ENCODE measurements at regions not wholly inside any gene's neighbourhood (a gene's known extent, or its start where the extent isn't known, plus 50 kb on each side); places are given as distances from the start of the nearest gene placed in this dataset.
A peak's percentile ranks its signal among the peaks of the same experiment; 100 is the strongest.

DNA sequence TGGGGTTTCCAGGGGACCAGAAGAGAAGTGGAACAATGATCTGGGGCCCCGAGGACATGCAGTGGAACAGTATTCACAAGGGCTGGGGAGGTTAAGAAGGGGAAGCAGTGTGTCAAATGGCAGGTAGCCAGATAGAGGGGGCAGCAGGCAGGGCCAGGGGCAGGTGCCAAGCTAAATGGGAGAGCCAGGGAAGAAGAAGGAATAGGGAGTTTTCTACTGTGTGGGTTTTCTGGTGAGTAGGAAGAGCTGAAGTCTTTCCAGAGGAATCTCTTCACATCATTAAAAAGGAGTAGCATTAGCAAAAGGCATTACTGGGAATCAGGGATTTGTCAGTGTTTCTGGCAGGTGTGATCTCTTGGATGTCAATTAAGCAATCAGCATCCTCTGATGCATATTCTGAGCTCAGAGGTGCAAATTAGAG is 55.8 kb downstream of the IRAG1 start:
- 65% methylated on average over 1 of the region's 1 CpG for WGBS
- H3K4me1 ChIP-seq = peaks cover 11% of the 10 kb centered on the region
- DNase-seq (ENCODE audit: low spot score in 2 of 2) = peak in 1 of 2 donors; percentile 38
- H3K27ac ChIP-seq = no peak overlapping the region
- H3K9me3 ChIP-seq = no peaks in the 10 kb centered on the region
- TF ChIP-seq EP300 (IDR thresholded peaks at IDR 0.05) (no peak), CTCF (IDR thresholded peaks at IDR 0.05) (no peak), POLR2AphosphoS5 (IDR thresholded peaks at IDR 0.05) (no peak), POLR2A (IDR thresholded peaks at IDR 0.05) (no peak)
- H3K4me3 ChIP-seq = no peak overlapping the region
- H3K36me3 ChIP-seq = no peaks in the 10 kb centered on the region
- no peaks in the 10 kb centered on the region for H3K27me3 ChIP-seq

GRCh38 chr11:10634407-10634806 is 59.1 kb downstream of the IRAG1 start:
- Histone ChIP-seq H3K4me1 (peaks cover 5% of the 10 kb centered on the region), H3K4me3 (no peak overlapping the region), H3K27ac (no peak overlapping the region), H3K36me3 (no peaks in the 10 kb centered on the region), H3K27me3 (no peaks in the 10 kb centered on the region), H3K9me3 (no peaks in the 10 kb centered on the region)
- DNase-seq (ENCODE audit: low spot score in 2 of 2) = no peak
- WGBS = 96% methylated on average over 3 of the region's 3 CpGs
- no peak for TF ChIP-seq POLR2AphosphoS5 (IDR thresholded peaks at IDR 0.05)
- TF ChIP-seq POLR2A (IDR thresholded peaks at IDR 0.05) = no peak
- no peak for TF ChIP-seq EP300 (IDR thresholded peaks at IDR 0.05)
- TF ChIP-seq CTCF (IDR thresholded peaks at IDR 0.05) = no peak

- no peaks in the 10 kb centered on the region for H3K36me3 ChIP-seq
- no peaks in the 10 kb centered on the region for H3K9me3 ChIP-seq
- H3K4me3 ChIP-seq = no peak overlapping the region
- no peak for DNase-seq (ENCODE audit: low spot score in 2 of 2)
- WGBS = 60% methylated on average over 11 of the region's 11 CpGs
- no peak overlapping the region for H3K27ac ChIP-seq
- H3K4me1 ChIP-seq = peaks cover 4% of the 10 kb centered on the region
- TF ChIP-seq EP300 (IDR thresholded peaks at IDR 0.05) = no peak
- TF ChIP-seq CTCF (IDR thresholded peaks at IDR 0.05) = no peak
- no peak for TF ChIP-seq POLR2AphosphoS5 (IDR thresholded peaks at IDR 0.05)
- TF ChIP-seq POLR2A (IDR thresholded peaks at IDR 0.05) = no peak
- no peaks in the 10 kb centered on the region for H3K27me3 ChIP-seq
Observed at GRCh38 chr11:10633261-10633660, 60.3 kb downstream of the IRAG1 start.

- TF ChIP-seq POLR2A (IDR thresholded peaks at IDR 0.05) (no peak), EP300 (IDR thresholded peaks at IDR 0.05) (no peak), CTCF (IDR thresholded peaks at IDR 0.05) (no peak), POLR2AphosphoS5 (IDR thresholded peaks at IDR 0.05) (no peak)
- H3K4me1 ChIP-seq = no peaks in the 10 kb centered on the region
- no peaks in the 10 kb centered on the region for H3K9me3 ChIP-seq
- no peak overlapping the region for H3K27ac ChIP-seq
- H3K27me3 ChIP-seq = no peaks in the 10 kb centered on the region
- no peak overlapping the region for H3K4me3 ChIP-seq
- DNase-seq (ENCODE audit: low spot score in 2 of 2) = no peak
- 80% methylated on average over 5 of the region's 5 CpGs for WGBS
- no peaks in the 10 kb centered on the region for H3K36me3 ChIP-seq
Observed at GRCh38 chr11:10632483-10632882, 61.1 kb downstream of the IRAG1 start.

- no peak for DNase-seq (ENCODE audit: low spot score in 2 of 2)
Observed at GRCh38 chr11:10631761-10632160, 61.8 kb downstream of the IRAG1 start.

More at GRCh38 chr11:10631761-10632160, 61.8 kb downstream of the IRAG1 start:
- H3K4me1 ChIP-seq = no peaks in the 10 kb centered on the region
- WGBS = 89% methylated on average over 5 of the region's 5 CpGs
- H3K9me3 ChIP-seq = no peaks in the 10 kb centered on the region
- H3K36me3 ChIP-seq = no peaks in the 10 kb centered on the region
- no peak overlapping the region for H3K27ac ChIP-seq
- no peak overlapping the region for H3K4me3 ChIP-seq
- no peaks in the 10 kb centered on the region for H3K27me3 ChIP-seq
- no peak for TF ChIP-seq POLR2A (IDR thresholded peaks at IDR 0.05)
- TF ChIP-seq POLR2AphosphoS5 (IDR thresholded peaks at IDR 0.05) = no peak
- no peak for TF ChIP-seq CTCF (IDR thresholded peaks at IDR 0.05)
- no peak for TF ChIP-seq EP300 (IDR thresholded peaks at IDR 0.05)

Measured in suprapubic skin (tissue), 4 donors.